ENCODE measurements at regions not wholly inside any gene's neighbourhood (a gene's known extent, or its start where the extent isn't known, plus 50 kb on each side); places are given as distances from the start of the nearest gene placed in this dataset.

DNA sequence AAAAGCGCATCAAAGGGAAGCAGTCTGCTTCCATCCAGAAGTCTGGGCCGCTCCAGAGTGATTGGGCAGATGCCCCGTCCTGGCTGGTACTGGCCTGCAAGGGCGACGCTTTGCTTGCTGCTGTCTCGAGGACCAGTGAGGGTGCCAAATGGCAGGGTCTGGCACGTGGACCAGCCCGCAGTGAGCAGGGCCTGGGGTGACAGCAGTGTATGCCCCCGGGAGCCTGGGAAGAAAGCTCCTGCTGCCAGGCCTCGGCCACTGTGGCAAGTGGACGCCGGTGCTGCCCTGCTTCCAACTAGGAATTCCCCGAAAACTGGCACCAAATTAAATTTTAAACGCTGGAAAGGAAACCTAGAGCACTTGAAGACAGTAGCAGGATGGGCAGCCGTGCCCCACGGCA is 357.0 kb upstream of the MKI67 start:
- no peak overlapping the region for H3K4me3 ChIP-seq (replicated peaks; ENCODE audit: low read depth, low read length)
- TF ChIP-seq, protein P1, sequence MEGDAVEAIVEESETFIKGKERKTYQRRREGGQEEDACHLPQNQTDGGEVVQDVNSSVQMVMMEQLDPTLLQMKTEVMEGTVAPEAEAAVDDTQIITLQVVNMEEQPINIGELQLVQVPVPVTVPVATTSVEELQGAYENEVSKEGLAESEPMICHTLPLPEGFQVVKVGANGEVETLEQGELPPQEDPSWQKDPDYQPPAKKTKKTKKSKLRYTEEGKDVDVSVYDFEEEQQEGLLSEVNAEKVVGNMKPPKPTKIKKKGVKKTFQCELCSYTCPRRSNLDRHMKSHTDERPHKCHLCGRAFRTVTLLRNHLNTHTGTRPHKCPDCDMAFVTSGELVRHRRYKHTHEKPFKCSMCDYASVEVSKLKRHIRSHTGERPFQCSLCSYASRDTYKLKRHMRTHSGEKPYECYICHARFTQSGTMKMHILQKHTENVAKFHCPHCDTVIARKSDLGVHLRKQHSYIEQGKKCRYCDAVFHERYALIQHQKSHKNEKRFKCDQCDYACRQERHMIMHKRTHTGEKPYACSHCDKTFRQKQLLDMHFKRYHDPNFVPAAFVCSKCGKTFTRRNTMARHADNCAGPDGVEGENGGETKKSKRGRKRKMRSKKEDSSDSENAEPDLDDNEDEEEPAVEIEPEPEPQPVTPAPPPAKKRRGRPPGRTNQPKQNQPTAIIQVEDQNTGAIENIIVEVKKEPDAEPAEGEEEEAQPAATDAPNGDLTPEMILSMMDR (IDR thresholded peaks at IDR 0.05; ENCODE audit: low read depth, low read length, missing control alignments), result no peak
- no peak for DNase-seq (ENCODE audit: extremely low read depth, low read depth)

DNA sequence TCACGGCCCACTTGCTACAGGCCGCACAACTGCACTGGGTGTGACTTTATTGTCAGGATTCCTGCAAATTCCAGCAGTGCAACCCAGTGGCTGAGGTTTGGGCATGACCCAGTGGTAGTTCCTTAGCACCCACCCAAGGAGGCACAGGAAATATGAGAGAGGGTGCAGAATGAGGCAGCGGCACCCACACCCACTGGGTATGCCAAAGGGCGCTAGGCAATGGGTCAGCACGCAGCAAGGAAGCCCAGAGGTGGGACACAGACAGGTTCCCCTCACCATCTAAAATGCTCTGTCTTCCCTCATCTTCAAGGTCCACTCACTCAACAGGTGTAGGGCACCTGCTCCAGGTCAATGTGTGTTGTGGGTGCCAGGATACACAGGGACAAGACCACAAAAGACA is 357.8 kb upstream of the MKI67 start:
- no peak overlapping the region for H3K4me3 ChIP-seq (replicated peaks; ENCODE audit: low read depth, low read length)
- TF ChIP-seq, protein P1 (IDR thresholded peaks at IDR 0.05; ENCODE audit: low read depth, low read length, missing control alignments), result no peak
- DNase-seq (ENCODE audit: extremely low read depth, low read depth), result no peak

DNA sequence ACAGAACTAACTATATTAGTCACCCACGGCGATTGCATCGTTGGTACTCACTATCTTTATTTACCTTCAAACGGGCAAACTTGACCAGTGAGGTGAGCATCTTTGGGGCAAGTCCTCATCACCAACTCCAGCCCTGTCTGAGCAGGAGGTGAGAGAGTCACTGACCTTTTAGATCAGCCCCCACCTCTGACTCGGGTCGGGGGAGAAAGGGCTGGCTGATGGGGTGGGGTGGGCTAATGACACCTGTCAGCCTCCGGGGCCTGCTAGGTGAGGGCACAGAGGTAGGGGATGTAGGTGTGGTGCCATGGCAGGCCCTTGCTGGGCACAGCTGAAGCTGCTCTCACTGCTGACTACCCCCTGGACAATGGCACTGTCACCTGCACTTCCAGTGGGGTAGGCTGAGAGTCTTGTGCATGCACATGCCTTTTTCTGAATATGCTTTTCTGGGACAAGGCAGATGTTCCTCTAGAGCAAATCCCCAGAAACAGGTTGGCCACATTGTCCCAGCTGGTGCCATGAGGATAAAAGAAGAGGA is 359.5 kb upstream of the MKI67 start:
- no peak for DNase-seq (ENCODE audit: extremely low read depth, low read depth)
- TF ChIP-seq, protein P1 (IDR thresholded peaks at IDR 0.05; ENCODE audit: low read depth, low read length, missing control alignments), result no peak

DNA sequence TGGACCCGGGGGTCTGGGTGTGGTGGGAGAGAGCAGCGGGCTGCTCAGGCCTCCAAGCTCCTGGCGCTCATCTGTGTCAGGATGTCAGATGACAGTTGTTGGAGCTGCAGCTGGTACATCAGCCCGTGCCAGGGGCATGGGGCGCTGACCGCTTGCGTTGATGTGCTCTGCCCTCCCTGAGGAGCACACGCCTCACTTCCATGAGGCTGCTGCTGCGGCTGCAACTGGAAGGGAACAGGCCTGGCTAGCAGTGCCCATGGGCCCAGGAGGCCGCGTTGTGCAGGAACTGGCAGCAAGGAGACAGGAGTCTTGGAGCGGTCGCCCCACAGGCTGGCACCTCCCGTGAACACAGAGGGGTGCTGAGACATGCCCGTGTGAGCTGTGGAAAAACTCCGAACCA is 361.3 kb upstream of the MKI67 start:
- no peak for DNase-seq (ENCODE audit: extremely low read depth, low read depth)
- no peak overlapping the region for H3K4me3 ChIP-seq (replicated peaks; ENCODE audit: low read depth, low read length)
- TF ChIP-seq, protein P1 (IDR thresholded peaks at IDR 0.05; ENCODE audit: low read depth, low read length, missing control alignments), result no peak

More for the DNA sequence above, 359.5 kb upstream of the MKI67 start:
- H3K4me3 ChIP-seq (replicated peaks; ENCODE audit: low read depth, low read length), result no peak overlapping the region

DNA sequence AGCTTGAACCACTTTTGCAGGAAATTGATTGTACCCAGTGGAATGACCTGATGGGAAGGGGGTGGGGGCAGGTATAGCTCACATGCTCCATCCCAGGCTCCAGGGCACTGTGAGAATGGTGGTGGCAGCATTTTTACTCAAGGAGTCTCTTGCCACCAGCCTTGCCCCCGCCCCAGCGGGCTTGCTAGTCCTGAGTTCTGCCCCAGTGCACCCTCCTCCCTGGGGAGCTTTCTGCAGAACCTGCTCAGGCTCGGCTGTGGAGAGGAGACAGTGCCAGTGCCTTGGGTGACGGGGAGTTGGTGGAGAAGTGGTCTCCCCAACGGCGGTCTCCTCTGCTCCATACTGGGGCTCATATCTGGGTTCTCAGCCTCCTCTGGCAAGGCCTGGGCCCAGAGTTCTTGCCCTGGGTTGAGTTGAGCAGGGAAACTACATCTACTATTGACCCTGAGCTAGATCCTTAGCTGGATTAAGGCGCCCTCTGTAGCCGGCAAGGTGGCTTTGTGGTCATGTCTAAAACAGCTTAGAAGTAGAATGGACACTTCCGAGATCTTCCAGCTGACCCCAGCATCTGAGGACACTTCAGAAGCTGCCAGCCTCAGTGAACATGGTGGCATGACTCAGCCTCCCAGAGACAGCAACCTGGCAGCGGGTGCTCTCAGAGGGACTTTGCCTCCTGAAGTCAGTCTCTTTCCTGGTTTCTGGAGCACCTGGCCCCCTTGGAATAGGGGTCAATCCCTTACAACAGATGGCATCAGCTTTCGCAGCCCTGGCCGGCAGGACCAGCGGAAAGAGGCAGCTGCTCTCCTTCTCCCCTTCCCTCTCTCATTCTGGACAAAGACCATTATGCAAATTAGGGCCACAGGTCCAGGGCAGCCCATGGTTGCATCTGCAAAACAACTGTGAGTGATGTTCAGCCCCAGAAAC is 363.4 kb upstream of the MKI67 start:
- H3K4me3 ChIP-seq (replicated peaks; ENCODE audit: low read depth, low read length), result no peak overlapping the region
- TF ChIP-seq, protein P1 (IDR thresholded peaks at IDR 0.05; ENCODE audit: low read depth, low read length, missing control alignments), result no peak
- no peak for DNase-seq (ENCODE audit: extremely low read depth, low read depth)

DNA sequence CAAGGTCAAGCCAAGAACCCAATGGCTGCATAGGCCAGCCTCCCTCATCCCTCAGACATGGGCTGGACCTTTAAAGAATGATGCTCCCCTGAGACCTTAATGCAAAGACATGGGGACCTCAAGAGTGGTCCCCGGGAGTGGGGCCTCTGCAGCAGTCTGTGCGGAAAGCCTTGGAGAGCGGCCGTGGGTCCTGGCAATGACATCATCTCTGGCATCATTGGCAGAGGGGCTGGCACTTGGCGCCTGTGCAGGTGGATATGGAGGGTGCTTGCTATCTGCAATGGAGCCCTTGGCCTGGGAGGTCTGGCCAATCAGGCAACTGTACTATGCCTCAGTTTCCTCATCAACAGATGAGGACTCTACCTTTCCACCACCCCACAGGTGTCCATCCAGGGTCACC is 365.5 kb upstream of the MKI67 start:
- H3K4me3 ChIP-seq (replicated peaks; ENCODE audit: low read depth, low read length), result no peak overlapping the region
- TF ChIP-seq, protein P1 (IDR thresholded peaks at IDR 0.05; ENCODE audit: low read depth, low read length, missing control alignments), result no peak
- DNase-seq (ENCODE audit: extremely low read depth, low read depth), result no peak

All from HFF-Myc (cell line).